Adipose tissue (tissue), 3 donors: ENCODE measurements at regions not wholly inside any gene's neighbourhood (a gene's known extent, or its start where the extent isn't known, plus 50 kb on each side); places are given as distances from the start of the nearest gene placed in this dataset.
"Not testable (repeated sequence)": the region's sequence is repeated elsewhere in the genome, so short reads cannot be mapped to it uniquely, and the experiment has no call there.

ENCODE experiments used
- H3K27ac ChIP-seq: one replicate; pipeline ENCODE4 v1.5.1; 2013; ENCODE audit warnings: low read depth, low read length
- WGBS, 3 donors: extraction: QIAGEN DNeasy Blood & Tissue Kit; methylation state at CpG; one replicate each; pipeline ENCODE4 v1.1.7; 2013; 5-methylcytosine and 5-hydroxymethylcytosine counted together
- donor health status: healthy with polysubstance abuse.
- donor health status: Bipolar disorder and iron deficiency.
- donor health status: healthy.

DNA sequence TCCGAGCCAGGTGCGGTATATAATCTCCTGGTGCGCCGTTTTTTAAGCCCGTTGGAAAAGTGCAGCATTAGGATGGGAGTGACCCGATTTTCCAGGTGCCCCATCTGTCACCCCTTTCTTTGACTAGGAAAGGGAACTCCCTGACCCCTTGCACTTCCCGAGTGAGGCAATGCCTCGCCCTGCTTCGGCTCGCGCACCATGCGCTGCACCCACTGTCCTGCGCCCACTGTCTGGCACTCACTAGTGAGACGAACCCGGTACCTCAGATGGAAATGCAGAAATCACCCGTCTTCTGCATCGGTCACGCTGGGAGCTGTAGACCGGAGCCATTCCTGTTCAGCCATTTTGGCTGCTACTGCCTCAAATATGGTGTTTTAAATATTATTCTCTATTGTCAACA is 198.0 kb downstream of the MEIS1 start:
- WGBS, 3 donors = 89 to 96% (median 90%) methylated on average over 19 of the region's 19 CpGs
- H3K27ac ChIP-seq = not testable (repeated sequence)

GRCh38 chr2:66633631-66634030 is 198.7 kb downstream of the MEIS1 start:
- no peak overlapping the region for H3K27ac ChIP-seq
- 56 to 93% (median 76%) methylated on average over 3 of the region's 3 CpGs for WGBS, 3 donors

- no peak overlapping the region for H3K27ac ChIP-seq
Measured at GRCh38 chr2:66634784-66635183, 199.9 kb downstream of the MEIS1 start.

- 61 to 94% (median 90%) methylated on average over 6 of the region's 6 CpGs for WGBS, 3 donors
- no peak overlapping the region for H3K27ac ChIP-seq
Measured at GRCh38 chr2:66641685-66642084, 206.8 kb downstream of the MEIS1 start.

- WGBS, 3 donors = 74 to 80% (median 76%) methylated on average over 10 to 12 of the region's 12 CpGs
- H3K27ac ChIP-seq = not testable (repeated sequence)
Measured at GRCh38 chr2:66648081-66648480, 213.2 kb downstream of the MEIS1 start.

GRCh38 chr2:66649006-66649405 is 214.1 kb downstream of the MEIS1 start:
- WGBS, 3 donors = 66 to 78% (median 70%) methylated on average over 4 of the region's 4 CpGs
- H3K27ac ChIP-seq = no peak overlapping the region

- no peak overlapping the region for H3K27ac ChIP-seq
Measured at GRCh38 chr2:66651295-66651694, 216.4 kb downstream of the MEIS1 start.

GRCh38 chr2:66660804-66661203 is 225.9 kb downstream of the MEIS1 start:
- H3K27ac ChIP-seq = no peak overlapping the region

DNA sequence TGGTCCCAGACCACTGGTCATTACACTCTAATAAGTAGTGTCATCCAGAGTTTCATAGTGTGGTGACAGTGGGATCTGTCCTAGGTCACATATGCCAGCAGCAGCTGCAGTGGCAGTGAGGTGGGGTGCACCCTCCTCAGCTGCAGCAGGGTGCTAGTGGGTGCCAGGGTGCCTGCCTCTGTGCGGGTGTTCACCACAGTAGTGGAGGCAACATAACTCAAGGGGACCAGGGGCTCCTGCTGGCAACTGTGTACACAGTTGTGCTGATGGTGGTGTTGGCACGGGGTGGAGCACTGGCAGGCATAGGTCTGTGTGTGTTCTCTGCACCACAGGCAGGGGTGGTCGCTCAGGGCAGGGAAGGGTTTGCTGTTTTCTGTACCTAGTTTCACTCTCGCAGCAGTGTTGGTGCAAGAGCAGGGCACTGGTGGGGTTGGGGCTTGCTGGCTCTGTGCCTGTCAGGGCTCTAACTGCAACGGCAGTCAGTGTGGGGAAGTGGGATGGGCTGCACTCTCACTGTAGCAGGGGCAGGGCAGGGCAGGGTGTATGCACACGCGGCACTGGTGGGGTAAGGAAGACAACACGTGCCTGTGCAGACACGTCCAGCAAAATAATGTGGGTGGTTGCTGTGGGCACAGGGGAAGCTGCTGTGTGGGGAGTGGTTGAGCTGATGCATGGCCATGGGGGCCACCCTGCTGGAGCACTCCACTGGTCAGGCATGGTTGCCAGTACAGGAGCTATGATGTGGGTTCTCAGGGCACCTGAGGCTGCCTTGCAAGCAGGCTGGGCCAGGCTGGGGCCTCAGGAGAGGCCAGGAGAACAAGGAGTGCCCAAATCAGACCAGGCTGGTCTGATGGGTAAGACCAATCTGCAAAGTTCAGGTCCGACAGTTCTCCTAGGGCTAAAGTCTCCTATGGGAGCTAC is 226.6 kb downstream of the MEIS1 start:
- 50 to 91% (median 53%) methylated on average over 10 of the region's 10 CpGs for WGBS, 3 donors
- H3K27ac ChIP-seq = no peak overlapping the region

- WGBS, 3 donors = 54 to 68% (median 56%) methylated on average over 5 of the region's 5 CpGs
Measured at GRCh38 chr2:66665124-66665984, 230.4 kb downstream of the MEIS1 start.

DNA sequence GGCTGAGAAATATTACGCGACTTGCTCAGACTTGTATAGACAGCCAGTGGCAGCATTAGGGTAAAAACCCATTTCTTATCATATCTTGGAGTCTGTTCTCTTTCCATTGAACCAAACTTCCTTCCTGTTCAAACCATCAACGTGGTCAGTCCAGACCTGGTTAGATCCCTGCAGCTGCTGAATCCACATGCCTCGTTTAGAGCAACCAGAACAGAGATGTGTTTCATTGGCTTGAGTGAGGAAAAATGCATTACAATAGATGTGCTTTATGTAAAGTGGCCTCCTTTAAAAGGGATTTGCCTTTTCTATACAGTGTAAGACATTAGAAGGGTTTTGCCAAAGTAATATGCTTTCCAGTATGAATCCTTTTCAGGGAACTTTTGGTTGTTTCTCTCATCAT is 232.4 kb downstream of the MEIS1 start:
- WGBS, 3 donors = 60 to 83% (median 61%) methylated on average over 4 of the region's 4 CpGs
- H3K27ac ChIP-seq = no peak overlapping the region

More at GRCh38 chr2:66665124-66665984, 230.4 kb downstream of the MEIS1 start:
- no peak overlapping the region for H3K27ac ChIP-seq

DNA sequence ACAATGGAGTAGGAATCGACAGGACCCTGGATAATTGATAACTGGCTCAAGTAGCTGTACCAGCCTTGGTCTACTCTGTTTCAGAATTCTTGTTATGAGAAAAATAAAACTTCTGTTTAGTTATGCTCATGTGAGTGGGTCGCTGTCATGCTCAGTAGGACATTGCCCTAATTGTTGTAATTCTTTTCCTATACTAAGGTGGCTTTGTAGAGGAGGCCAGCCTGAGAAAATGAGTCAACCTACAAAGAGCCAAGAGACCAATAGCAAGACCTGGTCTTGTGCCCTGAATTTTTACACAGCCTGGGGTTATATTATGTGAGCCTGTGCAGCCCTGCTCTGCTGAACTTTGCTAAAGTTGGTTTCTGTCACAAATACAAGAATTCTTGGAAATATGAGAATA is 238.4 kb downstream of the MEIS1 start:
- 83 to 97% (median 88%) methylated on average over 2 of the region's 2 CpGs for WGBS, 3 donors
- no peak overlapping the region for H3K27ac ChIP-seq

DNA sequence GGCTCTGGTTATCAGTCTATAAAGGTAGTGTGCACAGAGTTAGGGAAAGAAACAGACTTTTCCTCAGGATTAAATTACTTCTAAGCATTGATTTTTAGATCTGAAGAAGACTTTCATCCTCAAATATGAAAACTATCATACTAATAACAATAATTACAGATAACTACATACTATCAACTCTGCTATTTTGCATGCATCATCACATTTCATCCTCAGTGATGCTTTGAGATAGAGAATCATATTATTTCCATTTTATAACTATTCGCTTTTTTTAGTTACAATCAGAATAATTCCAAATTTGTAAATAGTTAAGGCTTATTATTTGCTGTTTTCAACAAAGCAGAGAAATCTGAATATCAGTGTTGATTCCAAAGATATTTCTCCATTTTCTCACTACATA is 239.2 kb downstream of the MEIS1 start:
- 83 to 92% (median 88%) methylated on average over 1 of the region's 1 CpG for WGBS, 3 donors
- no peak overlapping the region for H3K27ac ChIP-seq

- no peak overlapping the region for H3K27ac ChIP-seq
- 76 to 88% (median 82%) methylated on average over 1 of the region's 1 CpG for WGBS, 3 donors
Measured at GRCh38 chr2:66675591-66675990, 240.7 kb downstream of the MEIS1 start.

DNA sequence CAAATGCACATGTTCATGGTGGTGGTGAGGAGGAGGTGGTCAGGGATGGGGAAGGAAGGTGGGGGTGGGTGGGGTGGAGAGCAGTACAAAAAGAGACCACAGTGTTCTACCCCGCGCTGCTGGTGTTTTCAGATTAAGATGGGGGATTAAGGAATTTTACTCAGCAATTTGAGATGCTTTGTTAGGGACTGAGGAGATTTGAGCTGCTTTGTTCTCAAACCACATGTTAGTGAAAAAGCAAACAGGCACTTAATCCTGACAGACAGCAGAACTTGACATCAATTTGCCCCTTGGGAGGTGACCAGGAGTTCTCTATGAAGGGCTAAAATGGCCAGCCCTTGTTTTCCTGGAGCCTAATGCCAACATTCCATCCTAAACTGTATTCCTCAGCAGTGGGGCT is 244.5 kb downstream of the MEIS1 start:
- no peak overlapping the region for H3K27ac ChIP-seq
- 58 to 93% (median 74%) methylated on average over 2 of the region's 2 CpGs for WGBS, 3 donors

- H3K27ac ChIP-seq = no peak overlapping the region
- 54 to 80% (median 77%) methylated on average over 5 of the region's 5 CpGs for WGBS, 3 donors
Measured at GRCh38 chr2:66682476-66682875, 247.6 kb downstream of the MEIS1 start.

DNA sequence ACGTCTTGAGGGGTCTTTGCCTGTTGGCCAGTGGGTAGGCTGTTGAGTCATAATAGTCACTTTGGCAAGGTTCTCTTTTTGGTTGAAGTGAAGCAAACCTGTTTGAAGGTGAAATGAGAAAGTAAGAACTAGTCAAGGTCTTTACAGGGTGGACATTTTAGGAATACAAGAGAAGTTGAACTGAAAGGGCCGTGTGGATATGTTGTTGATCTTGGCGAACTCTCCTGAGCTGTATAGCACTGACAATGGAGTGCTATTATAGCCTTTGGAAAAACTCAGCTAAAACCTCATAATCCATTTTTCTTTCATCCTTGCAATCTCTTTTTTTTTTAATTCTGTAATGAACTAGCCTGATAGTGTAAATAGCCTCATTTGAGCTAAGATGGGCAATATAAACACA is 248.1 kb downstream of the MEIS1 start:
- 52 to 86% (median 79%) methylated on average over 3 of the region's 3 CpGs for WGBS, 3 donors
- H3K27ac ChIP-seq = no peak overlapping the region

DNA sequence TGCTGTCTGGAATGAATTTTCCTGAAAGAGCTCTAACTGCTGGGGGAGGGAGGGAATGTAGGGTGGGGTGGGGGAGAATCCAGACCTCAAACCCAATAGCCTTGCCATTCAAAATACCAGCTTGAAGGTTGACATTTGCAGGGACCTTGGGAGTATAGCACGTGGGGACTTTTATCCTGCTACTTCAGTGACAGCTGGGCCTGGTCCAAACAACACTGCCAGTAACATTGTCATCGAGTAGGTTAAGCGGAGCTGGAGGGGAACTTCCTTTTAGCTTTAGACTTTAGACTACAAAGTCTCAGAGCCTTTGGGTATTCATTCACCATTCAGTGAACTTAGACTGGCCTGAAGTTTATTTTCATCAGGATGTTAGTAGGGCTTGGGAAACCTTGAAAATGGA is 248.7 kb downstream of the MEIS1 start:
- WGBS, 3 donors = 15 to 30% (median 29%) methylated on average over 3 of the region's 3 CpGs

DNA sequence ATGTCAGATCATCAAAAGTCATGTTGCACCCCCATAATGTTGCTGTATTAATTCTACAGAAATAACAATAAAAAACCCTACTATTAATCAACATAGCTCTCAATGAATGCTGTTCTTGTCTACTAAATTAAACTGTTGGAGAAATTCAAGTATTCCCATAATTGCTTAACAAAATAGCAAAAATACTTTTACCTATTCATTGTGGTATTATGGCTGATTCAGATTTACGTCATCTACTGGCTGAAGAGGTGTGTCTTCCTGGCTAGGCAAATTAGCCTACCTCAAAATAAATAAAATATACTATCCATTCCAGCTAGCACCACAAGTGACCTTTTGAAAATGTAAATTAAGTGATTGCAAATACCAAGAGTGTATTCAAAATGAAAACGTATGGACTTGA is 249.4 kb downstream of the MEIS1 start:
- H3K27ac ChIP-seq = no peak overlapping the region
- WGBS, 3 donors = 85 to 95% (median 85%) methylated on average over 2 of the region's 2 CpGs

More for the DNA sequence above, 248.7 kb downstream of the MEIS1 start:
- H3K27ac ChIP-seq = no peak overlapping the region
